A549 (cell line): ENCODE measurements at regions not wholly inside any gene's neighbourhood (a gene's known extent, or its start where the extent isn't known, plus 50 kb on each side); places are given as distances from the start of the nearest gene placed in this dataset.

Source experiments
- ATAC-seq, 2 experiments: fragments of 200-7000 bp in 1 of 2; fragments of >200 bp in 1 of 2; cut with Nextera tagmentation in 1 of 2; cut with Tn5 transposase in 1 of 2; 3 replicates each; pipeline versions ENCODE4 v1.8.0 to v1.9.1; 2018 to 2020; ENCODE audit warnings: mild to moderate bottlenecking in 1 of 2, moderate library complexity in 1 of 2
- CTCF ChIA-PET: fragments of 300-600 bp; sonication (Branson Sonifier 250); formaldehyde crosslinking; extraction: SDS; loops from one replicate; lab custom pipeline; 2021; ENCODE audit warnings: antibody characterized with exemption, inconsistent platforms; lab: Yijun Ruan, JAX
- POLR2A ChIA-PET: fragments of 350-600 bp; formaldehyde crosslinking; extraction: SDS; loops from one replicate; lab custom pipeline; 2021; ENCODE audit warnings: antibody characterized with exemption, inconsistent platforms; lab: Yijun Ruan, JAX
- DNase-seq, 2 experiments: peaks; one replicate each; pipeline versions ENCODE4 v3.0.0 to v3.0.0-alpha.2; 2011 to 2016; ENCODE audit warnings: low read depth in 1 of 2, low spot score in 1 of 2
- FAIRE-seq: peaks from 2 replicates; lab custom pipeline; 2011; peaks lifted over from hg19 to GRCh38; lab: Jason Lieb, UNC
- H3K27ac ChIP-seq, 2 experiments: fragments of >200 bp; sonication (Bioruptor Twin); formaldehyde crosslinking; 3 replicates each; pipeline ENCODE4 v1.5.1; 2016 to 2017
- H3K4me1 ChIP-seq: fragments of >200 bp; sonication (Bioruptor Twin); formaldehyde crosslinking; 3 replicates; pipeline ENCODE4 v1.6.1; 2016
- H3K4me2 ChIP-seq: fragments of >200 bp; sonication (Bioruptor Twin); formaldehyde crosslinking; 3 replicates; pipeline ENCODE4 v1.6.1; 2016
- H3K4me3 ChIP-seq: fragments of >200 bp; sonication (Bioruptor Twin); formaldehyde crosslinking; 3 replicates; pipeline ENCODE4 v1.5.1; 2016
- H3K9me3 ChIP-seq: fragments of >200 bp; sonication (Bioruptor Twin); formaldehyde crosslinking; 3 replicates; pipeline ENCODE4 v1.6.1; 2016
- BHLHE40 ChIP-seq: IDR thresholded peaks from 2 replicates; pipeline ENCODE4 v1.6.1; 2012; ENCODE audit warnings: low read depth, low read length, inconsistent platforms
- CBX2 ChIP-seq: fragments of 200-600 bp; sonication (generic); IDR thresholded peaks from 2 replicates; pipeline ENCODE4 v1.6.1; 2016; ENCODE audit warnings: low read depth, mild to moderate bottlenecking, borderline replicate concordance
- CBX8 ChIP-seq: fragments of 200-600 bp; sonication (generic); IDR thresholded peaks from 2 replicates; pipeline ENCODE4 v1.6.1; 2016
- CEBPB ChIP-seq, 2 experiments: fragments of >200 bp in 1 of 2; sonication (Bioruptor Twin) in 1 of 2; formaldehyde crosslinking in 1 of 2; IDR thresholded peaks; 2 replicates each; pipeline ENCODE4 v1.6.1; 2012 to 2016
- CHD4 ChIP-seq: fragments of 200-600 bp; sonication (generic); IDR thresholded peaks from 2 replicates; pipeline ENCODE4 v1.6.1; 2016; ENCODE audit warnings: antibody characterized with exemption, mild to moderate bottlenecking, borderline replicate concordance
- E2F6 ChIP-seq: IDR thresholded peaks from 2 replicates; pipeline ENCODE4 v1.6.1; 2012; ENCODE audit warnings: low read depth, borderline replicate concordance
- EHMT2 ChIP-seq: fragments of 200-600 bp; sonication (generic); IDR thresholded peaks from 2 replicates; pipeline ENCODE4 v1.6.1; 2016; ENCODE audit warnings: antibody characterized with exemption, low read depth, mild to moderate bottlenecking, moderate library complexity
- ELK1 ChIP-seq: fragments of 150-350 bp; IDR thresholded peaks from 2 replicates; pipeline ENCODE4 v1.6.1; 2014; ENCODE audit warnings: low read depth, mild to moderate bottlenecking, low read length
- EP300 ChIP-seq, 2 experiments: fragments of >200 bp; sonication (Bioruptor Twin); formaldehyde crosslinking; IDR thresholded peaks; 2 replicates in 1 of 2; 3 replicates in 1 of 2; pipeline ENCODE4 v1.6.1; 2016 to 2017
- FOSL2 ChIP-seq, 2 experiments: fragments of 450-650 bp in 1 of 2; fragments of >200 bp in 1 of 2; sonication (Bioruptor Twin) in 1 of 2; formaldehyde crosslinking; IDR thresholded peaks; 2 replicates each; pipeline versions ENCODE4 v1.5.0 to v1.6.1; 2016 to 2020; ENCODE audit warnings: mild to moderate bottlenecking in 1 of 2, moderate library complexity in 1 of 2
- GATA3 ChIP-seq: IDR thresholded peaks from 2 replicates; pipeline ENCODE4 v1.6.1; 2012; ENCODE audit warnings: borderline replicate concordance
- HEYL ChIP-seq: fragments of 250-450 bp; sonication (Bioruptor Pico); IDR thresholded peaks from 2 replicates; pipeline ENCODE4 v1.8.0; 2021; ENCODE audit warnings: mild to moderate bottlenecking, moderate library complexity
- HOXA7 ChIP-seq: fragments of 250-450 bp; sonication (Bioruptor Pico); IDR thresholded peaks from 2 replicates; pipeline ENCODE4 v1.5.0; 2020; ENCODE audit warnings: mild to moderate bottlenecking, moderate library complexity
- HOXB13 ChIP-seq: fragments of 250-450 bp; sonication (Bioruptor Pico); IDR thresholded peaks from 2 replicates; pipeline ENCODE4 v1.5.0; 2020; ENCODE audit warnings: low read depth, mild to moderate bottlenecking, moderate library complexity
- HOXB5 ChIP-seq: fragments of 250-450 bp; sonication (Bioruptor Pico); IDR thresholded peaks from 2 replicates; pipeline ENCODE4 v1.5.0; 2020; ENCODE audit warnings: mild to moderate bottlenecking, moderate library complexity
- KDM5A ChIP-seq: fragments of 200-600 bp; sonication (generic); IDR thresholded peaks from 2 replicates; pipeline ENCODE4 v1.6.1; 2016; ENCODE audit warnings: antibody characterized with exemption, mild to moderate bottlenecking
- MAZ ChIP-seq: fragments of 150-350 bp; IDR thresholded peaks from 2 replicates; pipeline ENCODE4 v1.6.1; 2014; ENCODE audit warnings: antibody characterized with exemption, low read depth, low read length, borderline replicate concordance
- MYC ChIP-seq: IDR thresholded peaks from 2 replicates; pipeline ENCODE4 v1.6.1; 2012; ENCODE audit warnings: mild to moderate bottlenecking, inconsistent platforms, low read length, improper control_type of control experiment, borderline replicate concordance
- PBX3 ChIP-seq: IDR thresholded peaks from 2 replicates; pipeline ENCODE4 v1.6.1; 2012
- POLR2A ChIP-seq: IDR thresholded peaks from 2 replicates; pipeline ENCODE4 v1.6.1; 2012; ENCODE audit warnings: mild to moderate bottlenecking, low read length
- RAD21 ChIP-seq, 2 experiments: fragments of >200 bp in 1 of 2; sonication (Bioruptor Twin) in 1 of 2; formaldehyde crosslinking in 1 of 2; IDR thresholded peaks in 1 of 2; conservative IDR thresholded peaks in 1 of 2; 2 replicates in 1 of 2; 3 replicates in 1 of 2; pipeline ENCODE4 v1.6.1; 2012 to 2018; ENCODE audit warnings: inconsistent platforms in 1 of 2
- SREBF2 ChIP-seq: fragments of 450-650 bp; IDR thresholded peaks from 2 replicates; pipeline ENCODE4 v1.6.1; 2014; ENCODE audit warnings: mild to moderate bottlenecking, moderate library complexity
- ZNF302 ChIP-seq: fragments of 250-450 bp; sonication (Bioruptor Pico); IDR thresholded peaks from 2 replicates; pipeline ENCODE4 v1.9.0; 2021; ENCODE audit warnings: inconsistent platforms, mild to moderate bottlenecking, moderate library complexity
- WGBS: methylation state at CpG from one replicate; pipeline ENCODE4 v1.1.6; 2017; ENCODE audit errors: missing lambda C conversion rate; 5-methylcytosine and 5-hydroxymethylcytosine counted together

- TF ChIP-seq FOSL2 (IDR thresholded peaks at IDR 0.05), result no peak
- no peak for TF ChIP-seq FOSL2 (CRISPR knock-in tag; IDR thresholded peaks at IDR 0.05)
- TF ChIP-seq ZNF302 (CRISPR knock-in tag), result no peak
- TF ChIP-seq EP300 (IDR thresholded peaks at IDR 0.05), result no peak
- TF ChIP-seq HOXA7 (CRISPR knock-in tag), result no peak
- no peak for TF ChIP-seq HOXB5
- TF ChIP-seq BHLHE40, result no peak
- TF ChIP-seq ELK1, result no peak
- no peak for TF ChIP-seq RAD21 (conservative IDR thresholded peaks at IDR 0.05 in 1 of 2, IDR thresholded peaks at IDR 0.05 in 1 of 2)
Measured at GRCh38 chr13:63855457-63856118, 2439.9 kb upstream of the PCDH20 start (continued).

- H3K9me3 ChIP-seq, result no peaks in the 10 kb centered on the region
- CTCF ChIA-PET, result no interaction called here
- no peak overlapping the region for H3K4me3 ChIP-seq
- no peaks in the 10 kb centered on the region for H3K4me1 ChIP-seq
- TF ChIP-seq HEYL (CRISPR knock-in tag) (no peak), CHD4 (no peak), POLR2A (no peak), MAZ (no peak), GATA3 (no peak), CEBPB (IDR thresholded peaks at IDR 0.05) (no peak), SREBF2 (no peak), CBX8 (no peak), KDM5A (no peak), MYC (no peak)
- ATAC-seq, result no peak
- H3K4me2 ChIP-seq, result no peak overlapping the region
- WGBS, result 57% methylated on average over 2 of the region's 2 CpGs
- POLR2A ChIA-PET, result no interaction called here
- no peak overlapping the region for H3K27ac ChIP-seq
- FAIRE-seq, result no peak
- no peak for DNase-seq
Measured at GRCh38 chr13:63853816-63854215, 2438.2 kb upstream of the PCDH20 start.

- H3K4me3 ChIP-seq, result no peak overlapping the region
- ChIA-PET CTCF (no interaction called here), POLR2A (no interaction called here)
- no peak overlapping the region for H3K27ac ChIP-seq
- DNase-seq (no peak), FAIRE-seq (no peak), ATAC-seq (no peak)
- 94% methylated on average over 2 of the region's 2 CpGs for WGBS
- TF ChIP-seq CBX2, result no peak
- TF ChIP-seq PBX3, result no peak
- TF ChIP-seq EHMT2, result no peak
- no peak for TF ChIP-seq SREBF2
- TF ChIP-seq HOXB13 (CRISPR knock-in tag), result no peak
- no peak for TF ChIP-seq E2F6
- H3K4me2 ChIP-seq, result no peak overlapping the region
- no peaks in the 10 kb centered on the region for H3K4me1 ChIP-seq
- H3K9me3 ChIP-seq, result no peaks in the 10 kb centered on the region
Measured at GRCh38 chr13:63851526-63851925, 2435.9 kb upstream of the PCDH20 start.
